ENCODE measurements at regions not wholly inside any gene's neighbourhood (a gene's known extent, or its start where the extent isn't known, plus 50 kb on each side); places are given as distances from the start of the nearest gene placed in this dataset.

DNA sequence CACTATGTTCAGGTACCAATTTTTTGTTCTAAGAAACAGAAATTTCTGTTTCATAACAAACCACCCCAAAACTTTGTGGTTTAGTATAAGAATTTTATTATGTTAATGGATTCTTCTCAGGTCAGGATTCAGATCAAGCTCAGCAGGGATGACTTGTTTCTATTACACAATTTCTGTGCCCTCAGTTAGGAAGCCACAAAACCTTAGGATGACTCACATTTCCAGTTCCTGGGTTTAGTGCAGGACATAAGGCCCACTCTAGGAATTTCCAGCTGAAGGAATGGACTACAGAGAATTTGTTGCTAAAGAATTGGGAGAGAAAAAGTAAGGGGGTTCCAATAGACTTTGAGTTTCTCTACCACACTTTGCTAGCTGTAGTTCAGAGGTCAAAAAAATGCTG is 629.3 kb downstream of the ANXA1 start (continued):
- TF ChIP-seq, protein P1, sequence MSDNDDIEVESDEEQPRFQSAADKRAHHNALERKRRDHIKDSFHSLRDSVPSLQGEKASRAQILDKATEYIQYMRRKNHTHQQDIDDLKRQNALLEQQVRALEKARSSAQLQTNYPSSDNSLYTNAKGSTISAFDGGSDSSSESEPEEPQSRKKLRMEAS (IDR thresholded peaks at IDR 0.05; ENCODE audit: low read depth), result no peak
- TF ChIP-seq FOSL2 (IDR thresholded peaks at IDR 0.05; ENCODE audit: borderline replicate concordance, low read depth) (no peak), NFIC (IDR thresholded peaks at IDR 0.05; ENCODE audit: borderline replicate concordance) (no peak), SIN3A (IDR thresholded peaks at IDR 0.05; ENCODE audit: borderline replicate concordance, low read depth, low read length) (no peak)

DNA sequence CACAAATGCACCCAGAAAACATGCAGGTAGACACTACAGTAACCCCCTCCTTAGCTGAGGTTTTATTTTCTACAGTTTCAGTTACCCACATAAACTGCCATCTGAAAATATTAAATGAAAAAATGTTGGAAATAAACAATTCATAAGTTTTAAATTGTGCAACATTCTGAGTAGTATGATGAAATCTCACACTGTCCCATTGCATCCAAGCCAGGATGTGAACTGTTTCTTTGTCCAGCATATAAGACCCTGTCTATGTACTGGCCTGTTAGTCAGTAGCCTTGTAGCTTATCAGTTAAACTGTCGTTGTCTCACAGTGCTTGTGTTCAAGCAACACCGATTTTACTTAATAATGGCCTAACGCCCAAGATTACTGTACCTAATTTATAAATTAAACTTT is 630.5 kb downstream of the ANXA1 start:
- Histone ChIP-seq H3F3A (replicated peaks; ENCODE audit: insufficient read depth) (no peaks in the 10 kb centered on the region), H3K27me3 (ENCODE audit: insufficient read depth) (no peaks in the 10 kb centered on the region), H3K9me2 (no peaks in the 10 kb centered on the region), H3K27ac (ENCODE audit: low read depth in 2 of 2, low read length in 1 of 2) (no peak overlapping the region), H3K79me2 (ENCODE audit: insufficient read depth) (no peaks in the 10 kb centered on the region), H3K4me1 (ENCODE audit: control insufficient read depth in 1 of 2, insufficient read depth in 2 of 2, low read depth in 1 of 2, low read length in 1 of 2) (no peaks in the 10 kb centered on the region), H3K4me2 (no peak overlapping the region), H2AFZ (ENCODE audit: low read depth) (no peak overlapping the region), H3K9me3 (no peaks in the 10 kb centered on the region), H3K4me3 (ENCODE audit: low read depth in 2 of 2, low read length in 1 of 2) (no peak overlapping the region), H3K36me3 (replicated peaks in 1 of 2; ENCODE audit: control insufficient read depth in 1 of 2, insufficient read depth in 2 of 2, low read length in 1 of 2) (no peaks in the 10 kb centered on the region), H4K20me1 (ENCODE audit: insufficient read depth) (no peaks in the 10 kb centered on the region), H3K9ac (no peak overlapping the region)
- POLR2A ChIA-PET, result no interaction called here
- CTCF ChIA-PET, result no interaction called here
- no peak for DNase-seq
- TF ChIP-seq TCF12 (IDR thresholded peaks at IDR 0.05), result no peak
- no peak for TF ChIP-seq FOXJ3 (CRISPR knock-in tag; IDR thresholded peaks at IDR 0.05)
- TF ChIP-seq EP300 (IDR thresholded peaks at IDR 0.05; ENCODE audit: borderline replicate concordance in 1 of 2, low read depth in 1 of 2, low read length in 1 of 2), result no peak
- 12% methylated on average over 3 of the region's 3 CpGs for WGBS (ENCODE audit: low lambda C conversion rate)

DNA sequence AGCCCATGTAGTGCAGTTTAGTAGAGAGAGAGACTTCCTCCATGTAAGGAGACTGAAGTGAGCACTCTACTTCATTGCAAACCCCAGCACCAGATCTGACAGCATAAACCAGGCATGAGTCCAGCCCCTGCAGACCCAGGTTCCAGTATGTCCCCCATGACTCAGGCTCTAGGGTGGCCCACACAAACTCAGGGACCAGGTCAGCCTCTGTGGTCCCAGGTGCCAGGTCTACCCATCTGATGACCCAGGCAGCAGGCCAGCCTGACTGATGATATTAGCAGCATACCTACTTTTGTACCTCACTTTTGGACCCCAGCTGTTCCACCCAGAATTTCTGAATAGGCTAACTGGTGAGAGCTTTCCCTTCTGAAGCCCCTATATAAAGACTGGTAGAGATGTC is 647.8 kb downstream of the ANXA1 start:
- TF ChIP-seq MEF2A (IDR thresholded peaks at IDR 0.05; ENCODE audit: borderline replicate concordance, low read depth) (no peak), TEAD4 (IDR thresholded peaks at IDR 0.05; ENCODE audit: borderline replicate concordance, insufficient read depth) (no peak), FOSL2 (IDR thresholded peaks at IDR 0.05; ENCODE audit: borderline replicate concordance, low read depth) (no peak), MXI1 (IDR thresholded peaks at IDR 0.05; ENCODE audit: low read depth, low read length) (no peak), POLR2AphosphoS5 (IDR thresholded peaks at IDR 0.05; ENCODE audit: low read depth, low read length) (no peak), JUND (IDR thresholded peaks at IDR 0.05) (no peak), CHD2 (IDR thresholded peaks at IDR 0.05; ENCODE audit: low read length, partially characterized antibody) (no peak), RCOR1 (IDR thresholded peaks at IDR 0.05; ENCODE audit: low read length) (no peak), EP300 (IDR thresholded peaks at IDR 0.05; ENCODE audit: borderline replicate concordance in 1 of 2, low read depth in 1 of 2, low read length in 1 of 2) (no peak), RFX5 (IDR thresholded peaks at IDR 0.05; ENCODE audit: low read length) (no peak), NFIC (IDR thresholded peaks at IDR 0.05; ENCODE audit: borderline replicate concordance) (no peak)
- TF ChIP-seq, protein P2, sequence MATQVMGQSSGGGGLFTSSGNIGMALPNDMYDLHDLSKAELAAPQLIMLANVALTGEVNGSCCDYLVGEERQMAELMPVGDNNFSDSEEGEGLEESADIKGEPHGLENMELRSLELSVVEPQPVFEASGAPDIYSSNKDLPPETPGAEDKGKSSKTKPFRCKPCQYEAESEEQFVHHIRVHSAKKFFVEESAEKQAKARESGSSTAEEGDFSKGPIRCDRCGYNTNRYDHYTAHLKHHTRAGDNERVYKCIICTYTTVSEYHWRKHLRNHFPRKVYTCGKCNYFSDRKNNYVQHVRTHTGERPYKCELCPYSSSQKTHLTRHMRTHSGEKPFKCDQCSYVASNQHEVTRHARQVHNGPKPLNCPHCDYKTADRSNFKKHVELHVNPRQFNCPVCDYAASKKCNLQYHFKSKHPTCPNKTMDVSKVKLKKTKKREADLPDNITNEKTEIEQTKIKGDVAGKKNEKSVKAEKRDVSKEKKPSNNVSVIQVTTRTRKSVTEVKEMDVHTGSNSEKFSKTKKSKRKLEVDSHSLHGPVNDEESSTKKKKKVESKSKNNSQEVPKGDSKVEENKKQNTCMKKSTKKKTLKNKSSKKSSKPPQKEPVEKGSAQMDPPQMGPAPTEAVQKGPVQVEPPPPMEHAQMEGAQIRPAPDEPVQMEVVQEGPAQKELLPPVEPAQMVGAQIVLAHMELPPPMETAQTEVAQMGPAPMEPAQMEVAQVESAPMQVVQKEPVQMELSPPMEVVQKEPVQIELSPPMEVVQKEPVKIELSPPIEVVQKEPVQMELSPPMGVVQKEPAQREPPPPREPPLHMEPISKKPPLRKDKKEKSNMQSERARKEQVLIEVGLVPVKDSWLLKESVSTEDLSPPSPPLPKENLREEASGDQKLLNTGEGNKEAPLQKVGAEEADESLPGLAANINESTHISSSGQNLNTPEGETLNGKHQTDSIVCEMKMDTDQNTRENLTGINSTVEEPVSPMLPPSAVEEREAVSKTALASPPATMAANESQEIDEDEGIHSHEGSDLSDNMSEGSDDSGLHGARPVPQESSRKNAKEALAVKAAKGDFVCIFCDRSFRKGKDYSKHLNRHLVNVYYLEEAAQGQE (IDR thresholded peaks at IDR 0.05; ENCODE audit: low read depth, low read length), result no peak
- no peaks in the 10 kb centered on the region for H3K4me1 ChIP-seq (ENCODE audit: control insufficient read depth in 1 of 2, insufficient read depth in 2 of 2, low read depth in 1 of 2, low read length in 1 of 2)
- H3K9ac ChIP-seq, result no peak overlapping the region
- H3K27ac ChIP-seq (ENCODE audit: low read depth in 2 of 2, low read length in 1 of 2), result no peak overlapping the region
- H3K36me3 ChIP-seq (replicated peaks in 1 of 2; ENCODE audit: control insufficient read depth in 1 of 2, insufficient read depth in 2 of 2, low read length in 1 of 2), result no peaks in the 10 kb centered on the region
- DNase-seq, result no peak
- no peaks in the 10 kb centered on the region for H3K79me2 ChIP-seq (ENCODE audit: insufficient read depth)
- no peaks in the 10 kb centered on the region for H3K27me3 ChIP-seq (ENCODE audit: insufficient read depth)
- no peak overlapping the region for H3K4me2 ChIP-seq
- no peaks in the 10 kb centered on the region for H3K9me3 ChIP-seq
- POLR2A ChIA-PET, result no interaction called here
- H2AFZ ChIP-seq (ENCODE audit: low read depth), result no peak overlapping the region
- H3F3A ChIP-seq (replicated peaks; ENCODE audit: insufficient read depth), result no peaks in the 10 kb centered on the region
- no peaks in the 10 kb centered on the region for H4K20me1 ChIP-seq (ENCODE audit: insufficient read depth)
- no peaks in the 10 kb centered on the region for H3K9me2 ChIP-seq
- CTCF ChIA-PET, result no interaction called here
- no peak overlapping the region for H3K4me3 ChIP-seq (ENCODE audit: low read depth in 2 of 2, low read length in 1 of 2)

All from SK-N-SH (cell line).